ENCODE measurements at regions not wholly inside any gene's neighbourhood (a gene's known extent, or its start where the extent isn't known, plus 50 kb on each side); places are given as distances from the start of the nearest gene placed in this dataset.
"Not testable (repeated sequence)": the region's sequence is repeated elsewhere in the genome, so short reads cannot be mapped to it uniquely, and the experiment has no call there.

GRCh38 chr22:11253000-11253511 is 4274.9 kb upstream of the OR11H1 start:
- no peak for FAIRE-seq
- peak in 4 of 6 donors; percentile 5 to 75 (median 32) for DNase-seq
- 88% methylated on average over 37 to 48 of the region's 48 CpGs for WGBS, 2 donors
- ATAC-seq = no peak
- intact Hi-C loops (cut with DNase I) = no loop called here
- Histone ChIP-seq H3K4me1 (no peaks in the 10 kb centered on the region), H3K9me3 (no peaks in the 10 kb centered on the region), H3K27me3 (no peaks in the 10 kb centered on the region), H3K27ac (no peak overlapping the region), H3K36me3 (no peaks in the 10 kb centered on the region), H3K4me3 (no peak overlapping the region)
- TF ChIP-seq, protein P1, sequence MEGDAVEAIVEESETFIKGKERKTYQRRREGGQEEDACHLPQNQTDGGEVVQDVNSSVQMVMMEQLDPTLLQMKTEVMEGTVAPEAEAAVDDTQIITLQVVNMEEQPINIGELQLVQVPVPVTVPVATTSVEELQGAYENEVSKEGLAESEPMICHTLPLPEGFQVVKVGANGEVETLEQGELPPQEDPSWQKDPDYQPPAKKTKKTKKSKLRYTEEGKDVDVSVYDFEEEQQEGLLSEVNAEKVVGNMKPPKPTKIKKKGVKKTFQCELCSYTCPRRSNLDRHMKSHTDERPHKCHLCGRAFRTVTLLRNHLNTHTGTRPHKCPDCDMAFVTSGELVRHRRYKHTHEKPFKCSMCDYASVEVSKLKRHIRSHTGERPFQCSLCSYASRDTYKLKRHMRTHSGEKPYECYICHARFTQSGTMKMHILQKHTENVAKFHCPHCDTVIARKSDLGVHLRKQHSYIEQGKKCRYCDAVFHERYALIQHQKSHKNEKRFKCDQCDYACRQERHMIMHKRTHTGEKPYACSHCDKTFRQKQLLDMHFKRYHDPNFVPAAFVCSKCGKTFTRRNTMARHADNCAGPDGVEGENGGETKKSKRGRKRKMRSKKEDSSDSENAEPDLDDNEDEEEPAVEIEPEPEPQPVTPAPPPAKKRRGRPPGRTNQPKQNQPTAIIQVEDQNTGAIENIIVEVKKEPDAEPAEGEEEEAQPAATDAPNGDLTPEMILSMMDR (IDR thresholded peaks at IDR 0.05) = no peak

DNA sequence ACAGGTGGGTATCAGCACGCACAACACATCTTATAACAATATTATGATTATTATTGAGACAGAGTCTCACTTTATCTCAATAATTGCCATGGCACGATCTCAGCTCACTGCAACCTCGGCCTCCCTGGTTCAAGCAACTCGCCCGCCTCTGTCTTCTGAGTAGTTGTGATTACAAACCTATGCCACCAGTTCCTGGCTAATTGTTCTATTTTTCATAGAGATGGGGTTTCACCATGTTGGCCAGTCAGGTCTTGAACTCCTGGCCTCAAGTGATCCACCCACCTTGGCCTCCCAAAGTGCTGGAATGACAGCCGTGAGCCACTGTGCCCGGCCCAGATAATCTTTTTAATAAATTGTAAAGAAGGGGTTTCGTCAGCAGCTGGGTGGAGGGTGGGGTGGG is 4257.0 kb upstream of the OR11H1 start:
- H3K36me3 ChIP-seq; H3K27ac ChIP-seq; ATAC-seq; H3K4me1 ChIP-seq; FAIRE-seq; H3K27me3 ChIP-seq; H3K4me3 ChIP-seq; DNase-seq; intact Hi-C loops (cut with DNase I); H3K9me3 ChIP-seq: not testable (repeated sequence)
- 58 to 74% methylated on average over 6 to 7 of the region's 8 CpGs for WGBS, 2 donors

DNA sequence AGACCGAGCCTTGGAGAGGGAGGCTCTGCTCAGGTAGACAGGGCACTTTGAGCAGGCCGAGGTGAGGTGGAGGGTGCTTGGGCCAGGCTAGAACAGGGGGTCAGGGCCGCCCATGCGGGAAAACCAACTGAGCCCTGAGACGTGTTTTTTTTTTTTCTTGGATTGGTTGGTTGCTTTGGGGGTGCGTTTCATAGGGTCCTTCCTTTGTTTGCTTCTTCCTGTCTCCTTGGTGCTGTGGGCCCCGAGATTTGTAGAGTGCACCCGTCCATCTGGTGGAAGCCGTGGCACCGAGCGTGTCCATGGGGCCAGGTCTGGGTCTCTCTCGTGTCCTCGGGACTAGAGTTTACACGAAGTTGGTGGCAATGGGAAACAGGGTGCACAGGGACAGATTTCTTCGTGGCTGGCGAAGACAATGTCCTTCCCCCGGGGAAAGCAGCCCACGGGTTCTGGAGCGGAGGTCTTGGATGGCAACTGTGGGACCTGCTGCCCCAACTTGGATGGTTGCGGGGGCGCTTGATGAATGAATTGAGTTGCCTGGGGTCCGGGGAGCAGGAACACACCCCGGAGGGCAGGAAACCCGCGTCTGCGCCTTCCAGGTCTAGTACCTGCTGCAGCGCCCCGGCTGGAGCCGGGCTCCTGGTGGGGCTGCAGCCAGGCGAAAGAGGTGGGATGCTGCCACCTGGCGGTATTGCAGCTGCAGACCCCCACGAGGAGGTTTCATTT is 4242.7 kb upstream of the OR11H1 start:
- DNase-seq = peak in 2 of 6 donors; percentile 72 to 83

DNA sequence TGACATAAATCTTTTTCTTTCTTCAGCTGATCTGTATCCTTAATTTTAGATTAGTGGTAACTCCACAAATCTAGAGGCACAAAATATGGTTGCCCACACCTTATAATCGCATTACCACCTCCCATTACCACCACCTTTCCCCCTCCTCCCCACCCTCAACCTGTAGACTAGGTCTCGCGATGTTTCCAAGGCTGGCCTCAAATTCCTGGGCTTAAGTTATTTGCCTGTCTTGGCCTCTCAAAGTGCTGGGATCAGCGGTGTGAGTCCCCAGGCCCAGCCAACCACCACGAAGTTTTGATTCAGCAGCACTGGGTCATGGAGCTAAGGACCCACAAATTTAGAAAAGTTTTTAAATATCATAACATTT is 4242.2 kb upstream of the OR11H1 start:
- DNase-seq; ATAC-seq; H3K27me3 ChIP-seq; H3K4me1 ChIP-seq; H3K36me3 ChIP-seq; H3K27ac ChIP-seq; intact Hi-C loops (cut with DNase I); H3K4me3 ChIP-seq; FAIRE-seq; H3K9me3 ChIP-seq: not testable (repeated sequence)
- WGBS, 2 donors = 38 to 44% methylated on average over 5 of the region's 5 CpGs

More for the DNA sequence above, 4242.7 kb upstream of the OR11H1 start:
- H3K4me3 ChIP-seq; H3K36me3 ChIP-seq; H3K27me3 ChIP-seq; ATAC-seq; intact Hi-C loops (cut with DNase I); H3K9me3 ChIP-seq; H3K27ac ChIP-seq; H3K4me1 ChIP-seq; FAIRE-seq: not testable (repeated sequence)
- 58 to 64% methylated on average over 31 to 32 of the region's 32 CpGs for WGBS, 2 donors

DNA sequence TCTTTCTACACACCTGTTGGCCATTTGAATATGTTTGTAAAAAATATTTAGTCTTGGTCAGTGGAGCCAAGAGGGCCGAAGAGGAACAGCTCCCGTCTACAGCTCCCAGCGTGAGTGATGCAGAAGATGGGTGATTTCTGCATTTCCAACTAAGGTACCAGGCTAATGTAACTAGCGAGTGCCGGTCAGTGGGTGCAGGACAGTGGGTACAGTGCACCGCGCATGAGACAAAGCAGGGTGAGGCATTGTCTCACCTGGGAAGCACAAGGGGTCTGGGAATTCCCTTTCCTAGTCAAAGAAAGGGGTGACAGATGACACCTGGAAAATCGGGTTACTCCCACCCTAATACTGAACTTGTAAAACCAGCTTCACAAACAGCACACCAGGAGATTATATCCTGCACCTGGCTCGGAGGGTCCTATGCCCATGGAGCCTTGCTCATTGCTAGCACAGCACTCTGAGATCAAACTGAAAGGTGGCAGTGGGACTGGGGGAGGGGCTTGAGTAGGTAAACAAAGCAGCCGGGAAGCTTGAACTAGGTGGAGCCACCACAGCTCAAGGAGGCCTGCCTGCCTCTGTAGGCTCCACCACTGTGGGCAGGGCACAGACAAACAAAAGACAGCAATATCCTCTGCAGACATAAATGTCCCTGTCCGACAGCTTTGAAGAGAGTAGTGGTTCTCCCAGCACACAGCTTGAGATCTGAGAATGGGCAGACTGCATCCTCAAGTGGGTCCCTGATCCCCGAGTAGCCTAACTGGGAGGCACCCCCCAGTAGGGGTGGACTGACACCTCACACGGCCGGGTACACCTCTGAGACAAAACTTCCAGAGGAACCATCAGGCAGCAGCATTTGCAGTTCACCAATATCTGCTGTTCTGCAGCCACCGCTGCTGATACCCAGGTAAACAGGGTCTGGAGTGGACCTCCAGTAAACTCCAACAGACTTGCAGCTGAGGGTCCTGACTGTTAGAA is 4239.5 kb upstream of the OR11H1 start:
- H3K4me1 ChIP-seq; H3K36me3 ChIP-seq; ATAC-seq; DNase-seq; H3K4me3 ChIP-seq; H3K9me3 ChIP-seq; H3K27me3 ChIP-seq; FAIRE-seq; H3K27ac ChIP-seq; intact Hi-C loops (cut with DNase I): not testable (repeated sequence)
- 65 to 69% methylated on average over 15 of the region's 15 CpGs for WGBS, 2 donors

GRCh38 chr22:11298126-11298893 is 4229.7 kb upstream of the OR11H1 start:
- H3K4me3 ChIP-seq; H3K9me3 ChIP-seq; ATAC-seq; H3K4me1 ChIP-seq; H3K27ac ChIP-seq; FAIRE-seq; DNase-seq; H3K27me3 ChIP-seq; H3K36me3 ChIP-seq; intact Hi-C loops (cut with DNase I): not testable (repeated sequence)
- WGBS, 2 donors = 34 to 36% methylated on average over 5 of the region's 5 CpGs

- DNase-seq; intact Hi-C loops (cut with DNase I); FAIRE-seq; ATAC-seq; H3K4me1 ChIP-seq; H3K4me3 ChIP-seq; H3K27me3 ChIP-seq; H3K27ac ChIP-seq; H3K36me3 ChIP-seq; H3K9me3 ChIP-seq: not testable (repeated sequence)
- WGBS, 2 donors = 51 to 60% methylated on average over 7 of the region's 7 CpGs
These were observed 4225.6 kb upstream of the OR11H1 start for GRCh38 chr22:11302427-11302826.

GRCh38 chr22:11302904-11303303 is 4225.1 kb upstream of the OR11H1 start:
- WGBS, 2 donors = 4 to 8% methylated on average over 1 of the region's 1 CpG
- FAIRE-seq; intact Hi-C loops (cut with DNase I); DNase-seq; H3K27me3 ChIP-seq; H3K36me3 ChIP-seq; ATAC-seq; H3K9me3 ChIP-seq; H3K4me3 ChIP-seq; H3K27ac ChIP-seq; H3K4me1 ChIP-seq: not testable (repeated sequence)

GRCh38 chr22:11305179-11305578 is 4222.8 kb upstream of the OR11H1 start:
- H3K9me3 ChIP-seq; H3K27me3 ChIP-seq; H3K4me3 ChIP-seq; intact Hi-C loops (cut with DNase I); H3K27ac ChIP-seq; ATAC-seq; DNase-seq; H3K4me1 ChIP-seq; H3K36me3 ChIP-seq; FAIRE-seq: not testable (repeated sequence)
- 69 to 70% methylated on average over 7 of the region's 7 CpGs for WGBS, 2 donors

GRCh38 chr22:11306933-11307518 is 4221.0 kb upstream of the OR11H1 start:
- H3K36me3 ChIP-seq; DNase-seq; FAIRE-seq; H3K4me1 ChIP-seq; intact Hi-C loops (cut with DNase I); H3K9me3 ChIP-seq; H3K4me3 ChIP-seq; H3K27ac ChIP-seq; ATAC-seq; H3K27me3 ChIP-seq: not testable (repeated sequence)
- whole genome bisulfite sequencing, 2 donors = 50 to 64% methylated on average over 6 of the region's 6 CpGs
